ENCODE measurements at regions not wholly inside any gene's neighbourhood (a gene's known extent, or its start where the extent isn't known, plus 50 kb on each side); places are given as distances from the start of the nearest gene placed in this dataset.

DNA sequence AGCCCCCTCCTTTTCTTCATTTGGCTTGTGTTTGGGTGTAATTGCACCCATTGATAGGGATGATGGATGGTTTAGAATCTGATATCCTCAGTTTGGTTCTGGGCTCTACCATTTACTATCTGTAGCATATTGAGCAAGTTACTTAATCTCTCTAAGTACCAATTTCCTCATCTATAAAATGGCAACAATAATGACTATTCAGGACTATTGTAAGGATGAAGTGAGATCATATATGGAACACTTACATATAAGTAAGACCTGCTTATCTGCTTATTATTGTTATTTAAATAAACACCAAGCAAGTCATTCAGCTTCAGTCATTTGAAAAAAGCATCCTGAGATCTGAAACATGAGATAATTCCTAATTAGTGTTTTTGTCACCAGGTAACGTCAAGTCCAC is 127.0 kb downstream of the SEC23IP start:
- no peak overlapping the region for H3K4me3 ChIP-seq (ENCODE audit: low read length)
- H3K27me3 ChIP-seq (replicated peaks; ENCODE audit: insufficient read depth, low read length) = no peaks in the 10 kb centered on the region
- H3F3A ChIP-seq (ENCODE audit: insufficient read depth, low read length) = no peaks in the 10 kb centered on the region
- H3K4me2 ChIP-seq (ENCODE audit: low read depth, low read length) = no peak overlapping the region
- no peaks in the 10 kb centered on the region for H4K20me1 ChIP-seq (ENCODE audit: insufficient read depth, low read length)
- H3K9ac ChIP-seq (ENCODE audit: low read length) = no peak overlapping the region
- TF ChIP-seq, protein P1, sequence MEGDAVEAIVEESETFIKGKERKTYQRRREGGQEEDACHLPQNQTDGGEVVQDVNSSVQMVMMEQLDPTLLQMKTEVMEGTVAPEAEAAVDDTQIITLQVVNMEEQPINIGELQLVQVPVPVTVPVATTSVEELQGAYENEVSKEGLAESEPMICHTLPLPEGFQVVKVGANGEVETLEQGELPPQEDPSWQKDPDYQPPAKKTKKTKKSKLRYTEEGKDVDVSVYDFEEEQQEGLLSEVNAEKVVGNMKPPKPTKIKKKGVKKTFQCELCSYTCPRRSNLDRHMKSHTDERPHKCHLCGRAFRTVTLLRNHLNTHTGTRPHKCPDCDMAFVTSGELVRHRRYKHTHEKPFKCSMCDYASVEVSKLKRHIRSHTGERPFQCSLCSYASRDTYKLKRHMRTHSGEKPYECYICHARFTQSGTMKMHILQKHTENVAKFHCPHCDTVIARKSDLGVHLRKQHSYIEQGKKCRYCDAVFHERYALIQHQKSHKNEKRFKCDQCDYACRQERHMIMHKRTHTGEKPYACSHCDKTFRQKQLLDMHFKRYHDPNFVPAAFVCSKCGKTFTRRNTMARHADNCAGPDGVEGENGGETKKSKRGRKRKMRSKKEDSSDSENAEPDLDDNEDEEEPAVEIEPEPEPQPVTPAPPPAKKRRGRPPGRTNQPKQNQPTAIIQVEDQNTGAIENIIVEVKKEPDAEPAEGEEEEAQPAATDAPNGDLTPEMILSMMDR (IDR thresholded peaks at IDR 0.05; ENCODE audit: low read length) = no peak
- no peak for TF ChIP-seq EZH2 (optimal IDR thresholded peaks at IDR 0.05; ENCODE audit: low read depth, low read length)
- no peak for TF ChIP-seq EZH2phosphoT487 (IDR thresholded peaks at IDR 0.05; ENCODE audit: low read length)
- H3K9me3 ChIP-seq (replicated peaks; ENCODE audit: insufficient read depth, low read length) = no peaks in the 10 kb centered on the region
- H2AFZ ChIP-seq (ENCODE audit: low read length) = no peak overlapping the region
- DNase-seq = no peak
- H3K9me2 ChIP-seq (replicated peaks; ENCODE audit: insufficient read depth, low read length) = no peaks in the 10 kb centered on the region
- no peaks in the 10 kb centered on the region for H3K79me2 ChIP-seq (ENCODE audit: low read length)
- no peaks in the 10 kb centered on the region for H3K36me3 ChIP-seq (replicated peaks; ENCODE audit: insufficient read depth, low read length)
- no peak overlapping the region for H3K27ac ChIP-seq (ENCODE audit: low read length)
- H3K4me1 ChIP-seq (ENCODE audit: low read length) = no peaks in the 10 kb centered on the region

DNA sequence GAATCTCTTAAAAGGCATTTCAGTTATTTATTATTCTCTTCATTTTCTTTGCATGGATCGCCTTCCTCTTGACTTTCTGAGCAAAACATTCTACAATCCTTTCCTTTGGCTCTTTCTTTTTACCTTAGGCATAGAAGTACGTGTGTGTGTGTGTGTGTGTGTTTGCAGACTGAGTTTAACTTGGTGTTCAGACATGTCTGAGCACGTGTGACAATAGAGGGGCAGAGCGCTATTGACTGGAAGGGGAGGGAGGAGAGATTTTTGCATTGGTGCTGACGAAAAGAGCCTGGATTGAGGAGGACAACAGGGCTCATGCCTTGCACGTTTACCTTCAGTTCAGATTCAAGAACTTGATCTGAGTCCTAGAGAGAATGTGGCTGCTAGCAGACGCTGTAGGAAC is 129.8 kb downstream of the SEC23IP start:
- no peaks in the 10 kb centered on the region for H3F3A ChIP-seq (ENCODE audit: insufficient read depth, low read length)
- no peak overlapping the region for H3K27ac ChIP-seq (ENCODE audit: low read length)
- H3K4me3 ChIP-seq (ENCODE audit: low read length) = no peak overlapping the region
- no peaks in the 10 kb centered on the region for H3K9me3 ChIP-seq (replicated peaks; ENCODE audit: insufficient read depth, low read length)
- TF ChIP-seq EZH2 (optimal IDR thresholded peaks at IDR 0.05; ENCODE audit: low read depth, low read length) (no peak), EZH2phosphoT487 (IDR thresholded peaks at IDR 0.05; ENCODE audit: low read length) (no peak)
- TF ChIP-seq, protein P1 (IDR thresholded peaks at IDR 0.05; ENCODE audit: low read length) = no peak
- no peak overlapping the region for H2AFZ ChIP-seq (ENCODE audit: low read length)
- no peaks in the 10 kb centered on the region for H3K36me3 ChIP-seq (replicated peaks; ENCODE audit: insufficient read depth, low read length)
- no peak for DNase-seq
- H3K4me2 ChIP-seq (ENCODE audit: low read depth, low read length) = no peak overlapping the region
- H3K9ac ChIP-seq (ENCODE audit: low read length) = no peak overlapping the region
- H4K20me1 ChIP-seq (ENCODE audit: insufficient read depth, low read length) = no peaks in the 10 kb centered on the region
- no peaks in the 10 kb centered on the region for H3K4me1 ChIP-seq (ENCODE audit: low read length)
- no peaks in the 10 kb centered on the region for H3K27me3 ChIP-seq (replicated peaks; ENCODE audit: insufficient read depth, low read length)
- no peaks in the 10 kb centered on the region; the same call in 1 of the 2 replicates for H3K9me2 ChIP-seq (replicated peaks; ENCODE audit: insufficient read depth, low read length)
- no peaks in the 10 kb centered on the region for H3K79me2 ChIP-seq (ENCODE audit: low read length)

DNA sequence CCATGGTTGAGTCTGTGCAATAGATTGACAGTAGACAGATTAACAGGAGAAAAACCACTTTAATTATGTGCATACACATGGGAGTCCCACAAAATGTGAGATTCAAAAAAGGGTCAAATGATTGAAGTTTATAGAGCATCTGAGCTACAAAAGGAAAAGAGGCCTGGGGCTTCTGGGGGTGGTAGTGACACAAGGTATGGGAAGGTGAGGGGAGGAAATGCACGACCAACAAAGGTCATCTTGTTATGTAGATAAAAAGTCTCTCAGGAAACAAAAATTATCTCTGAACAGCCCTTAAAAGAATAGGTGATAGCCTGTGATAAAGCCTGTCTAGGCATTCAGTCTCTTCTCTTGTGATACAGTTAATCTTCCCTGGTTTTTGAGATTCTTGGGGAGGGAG is 141.7 kb downstream of the SEC23IP start:
- H3K4me2 ChIP-seq (ENCODE audit: low read depth, low read length) = no peak overlapping the region

More for the DNA sequence above, 141.7 kb downstream of the SEC23IP start:
- Histone ChIP-seq H3K9me3 (replicated peaks; ENCODE audit: insufficient read depth, low read length) (no peaks in the 10 kb centered on the region), H2AFZ (ENCODE audit: low read length) (no peak overlapping the region), H3K4me3 (ENCODE audit: low read length) (no peak overlapping the region), H3K4me1 (ENCODE audit: low read length) (no peaks in the 10 kb centered on the region), H4K20me1 (ENCODE audit: insufficient read depth, low read length) (no peaks in the 10 kb centered on the region), H3K36me3 (replicated peaks; ENCODE audit: insufficient read depth, low read length) (no peaks in the 10 kb centered on the region), H3K9me2 (replicated peaks; ENCODE audit: insufficient read depth, low read length) (no peaks in the 10 kb centered on the region), H3K27me3 (replicated peaks; ENCODE audit: insufficient read depth, low read length) (no peaks in the 10 kb centered on the region), H3F3A (ENCODE audit: insufficient read depth, low read length) (no peaks in the 10 kb centered on the region), H3K79me2 (ENCODE audit: low read length) (no peaks in the 10 kb centered on the region), H3K9ac (ENCODE audit: low read length) (no peak overlapping the region), H3K27ac (ENCODE audit: low read length) (no peak overlapping the region)
- TF ChIP-seq EZH2 (optimal IDR thresholded peaks at IDR 0.05; ENCODE audit: low read depth, low read length) = no peak
- TF ChIP-seq EZH2phosphoT487 (IDR thresholded peaks at IDR 0.05; ENCODE audit: low read length) = no peak
- TF ChIP-seq, protein P1 (IDR thresholded peaks at IDR 0.05; ENCODE audit: low read length) = no peak
- DNase-seq = no peak
